T-cell (primary cell): ENCODE measurements at regions not wholly inside any gene's neighbourhood (a gene's known extent, or its start where the extent isn't known, plus 50 kb on each side); places are given as distances from the start of the nearest gene placed in this dataset.

Experiments used
- ATAC-seq, 4 experiments: fragments of 200-7000 bp in 3 of 4; fragments of 150-1000 bp in 1 of 4; cut with Tn5 transposase; replicated peaks in 1 of 4; 1 replicate in 3 of 4; 2 replicates in 1 of 4; pipeline ENCODE4 v1.10.0; 2021; ENCODE audit warnings: moderate library complexity in 3 of 4, mild to moderate bottlenecking in 2 of 4, moderate number of reproducible peaks in 1 of 4
- CTCF ChIA-PET, 2 donors: fragments of 300-600 bp; sonication (Branson Sonifier 250); formaldehyde crosslinking; loops; one replicate each; lab custom pipeline; 2022; ENCODE audit warnings: antibody characterized with exemption in 2 of 2; lab: Charles Lee
- POLR2A ChIA-PET, 2 donors: fragments of 300-600 bp; sonication (Branson Sonifier 250); formaldehyde crosslinking; loops; one replicate each; lab custom pipeline; 2022; ENCODE audit warnings: antibody characterized with exemption in 2 of 2; lab: Charles Lee
- DNase-seq, 35 experiments: peaks; one replicate each; pipeline versions ENCODE4 v3.0.0 to v3.0.0-alpha.2; 2013 to 2023
- H3K27ac ChIP-seq: one replicate; pipeline ENCODE4 v1.5.1; 2013; ENCODE audit warnings: low read length
- H3K27me3 ChIP-seq, 2 experiments: replicated peaks in 1 of 2; 1 replicate in 1 of 2; 2 replicates in 1 of 2; pipeline versions ENCODE4 v1.6.1 to v1.7.0; 2013; ENCODE audit warnings: low read length in 1 of 2, mixed read lengths in 1 of 2; ENCODE audit not compliant: control insufficient read depth in 2 of 2, insufficient read depth in 2 of 2; ENCODE audit errors: extremely low read depth in 1 of 2
- H3K36me3 ChIP-seq, 2 donors: 1 replicate in 1 of 2; 2 replicates in 1 of 2; pipeline versions ENCODE4 v1.6.1 to v1.7.0; 2013; ENCODE audit warnings: low read length in 1 of 2; ENCODE audit not compliant: control insufficient read depth in 2 of 2, insufficient read depth in 1 of 2; ENCODE audit errors: extremely low read depth in 1 of 2
- H3K4me1 ChIP-seq, 2 experiments: 1 replicate in 1 of 2; 2 replicates in 1 of 2; pipeline versions ENCODE4 v1.6.1 to v1.7.0; 2013; ENCODE audit warnings: low read length in 2 of 2, mixed read lengths in 1 of 2; ENCODE audit not compliant: insufficient read depth in 2 of 2, control insufficient read depth in 1 of 2; ENCODE audit errors: extremely low read depth in 1 of 2
- H3K4me3 ChIP-seq, 2 donors: 1 replicate in 1 of 2; 2 replicates in 1 of 2; pipeline versions ENCODE4 v1.5.1 to v1.7.0; 2013; ENCODE audit warnings: mild to moderate bottlenecking in 2 of 2, low read length in 1 of 2, moderate library complexity in 1 of 2; ENCODE audit not compliant: control insufficient read depth in 1 of 2; ENCODE audit errors: extremely low read depth in 1 of 2
- H3K9me3 ChIP-seq: 2 replicates; pipeline ENCODE4 v1.7.0; 2013
- H3K27ac Mint-ChIP-seq, 2 donors: one replicate each; pipeline ENCODE4 v1.8.0; 2020 to 2021; ENCODE audit warnings: mild to moderate bottlenecking in 2 of 2, mixed read lengths in 2 of 2
- H3K27me3 Mint-ChIP-seq, 2 donors: one replicate each; pipeline ENCODE4 v1.8.0; 2021 to 2022; ENCODE audit warnings: mixed read lengths in 2 of 2
- H3K36me3 Mint-ChIP-seq: one replicate; pipeline ENCODE4 v1.8.0; 2021; ENCODE audit warnings: mixed read lengths
- H3K4me1 Mint-ChIP-seq, 3 donors: one replicate each; pipeline ENCODE4 v1.8.0; 2020 to 2022; ENCODE audit warnings: mixed read lengths in 3 of 3, mild to moderate bottlenecking in 1 of 3
- H3K4me3 Mint-ChIP-seq, 3 donors: one replicate each; pipeline ENCODE4 v1.8.0; 2020 to 2022; ENCODE audit warnings: mild to moderate bottlenecking in 3 of 3, mixed read lengths in 3 of 3, moderate library complexity in 3 of 3
- H3K9me3 Mint-ChIP-seq, 3 donors: one replicate each; pipeline ENCODE4 v1.8.0; 2020 to 2022; ENCODE audit warnings: mixed read lengths in 3 of 3
- WGBS: methylation state at CpG from one replicate; pipeline ENCODE4 v1.1.5; 2013; ENCODE audit warnings: missing lambda C conversion rate; ENCODE audit not compliant: insufficient coverage; 5-methylcytosine and 5-hydroxymethylcytosine counted together

GRCh38 chr5:123753180-123753936, 241.4 kb downstream of the CSNK1G3 start:
- H3K9me3 ChIP-seq: no peaks in the 10 kb centered on the region
- no CpG with 5 or more reads among the region's 3 CpGs for WGBS
- Mint-ChIP-seq H3K27me3 (no peaks in the 10 kb centered on the region), H3K9me3 (no peaks in the 10 kb centered on the region), H3K4me1 (no peaks in the 10 kb centered on the region), H3K27ac (no peak overlapping the region), H3K36me3 (no peaks in the 10 kb centered on the region), H3K4me3 (no peak overlapping the region)
- no peaks in the 10 kb centered on the region for H3K4me1 ChIP-seq
- H3K4me3 ChIP-seq: no peak overlapping the region
- ChIA-PET POLR2A (no interaction called here), CTCF (no interaction called here)
- no peaks in the 10 kb centered on the region for H3K27me3 ChIP-seq
- no peak overlapping the region for H3K27ac ChIP-seq
- DNase-seq (no peak), ATAC-seq (no peak)
- H3K36me3 ChIP-seq: no peaks in the 10 kb centered on the region

- H3K27me3 ChIP-seq: no peaks in the 10 kb centered on the region
- Mint-ChIP-seq H3K4me1 (no peaks in the 10 kb centered on the region), H3K4me3 (no peak overlapping the region), H3K9me3 (no peaks in the 10 kb centered on the region), H3K27me3 (no peaks in the 10 kb centered on the region), H3K36me3 (no peaks in the 10 kb centered on the region), H3K27ac (no peak overlapping the region)
- no peak overlapping the region for H3K4me3 ChIP-seq
- no peaks in the 10 kb centered on the region for H3K4me1 ChIP-seq
- no peak for ATAC-seq
- WGBS: 83% methylated on average over 1 of the region's 5 CpGs
- DNase-seq: no peak
- no peak overlapping the region for H3K27ac ChIP-seq
- POLR2A ChIA-PET: no interaction called here
- CTCF ChIA-PET: no interaction called here
- H3K36me3 ChIP-seq: no peaks in the 10 kb centered on the region
- no peaks in the 10 kb centered on the region for H3K9me3 ChIP-seq
These were observed 240.7 kb downstream of the CSNK1G3 start for GRCh38 chr5:123752552-123753179.

- ATAC-seq: no peak
- Mint-ChIP-seq H3K27me3 (no peaks in the 10 kb centered on the region), H3K9me3 (no peaks in the 10 kb centered on the region), H3K4me1 (no peaks in the 10 kb centered on the region), H3K4me3 (no peak overlapping the region), H3K36me3 (no peaks in the 10 kb centered on the region), H3K27ac (no peak overlapping the region)
- Histone ChIP-seq H3K36me3 (no peaks in the 10 kb centered on the region), H3K27me3 (no peaks in the 10 kb centered on the region), H3K4me3 (no peak overlapping the region), H3K4me1 (no peaks in the 10 kb centered on the region), H3K9me3 (no peaks in the 10 kb centered on the region), H3K27ac (no peak overlapping the region)
- DNase-seq: no peak
- WGBS: no CpG with 5 or more reads among the region's 3 CpGs
- POLR2A ChIA-PET: no interaction called here
- CTCF ChIA-PET: no interaction called here
These were observed 239.7 kb downstream of the CSNK1G3 start for GRCh38 chr5:123751670-123752069.

- no peak for ATAC-seq
These were observed 236.3 kb downstream of the CSNK1G3 start for GRCh38 chr5:123748239-123748638.

GRCh38 chr5:123746683-123747360, 234.8 kb downstream of the CSNK1G3 start:
- H3K36me3 Mint-ChIP-seq: no peaks in the 10 kb centered on the region
- H3K4me3 Mint-ChIP-seq: no peak overlapping the region
- H3K9me3 ChIP-seq: no peaks in the 10 kb centered on the region
- H3K9me3 Mint-ChIP-seq: peaks cover 0 to 4% (median 0%) of the 10 kb centered on the region in 3 donors
- no CpG with 5 or more reads among the region's 3 CpGs for WGBS
- CTCF ChIA-PET: no interaction called here
- no peak for ATAC-seq
- no peaks in the 10 kb centered on the region for H3K4me1 ChIP-seq
- no peak for DNase-seq
- no peaks in the 10 kb centered on the region for H3K27me3 Mint-ChIP-seq
- no peak overlapping the region for H3K27ac Mint-ChIP-seq
- no peaks in the 10 kb centered on the region for H3K27me3 ChIP-seq
- H3K4me3 ChIP-seq: no peak overlapping the region
- no peaks in the 10 kb centered on the region for H3K4me1 Mint-ChIP-seq
- no peak overlapping the region for H3K27ac ChIP-seq
- POLR2A ChIA-PET: no interaction called here
- H3K36me3 ChIP-seq: no peaks in the 10 kb centered on the region

More at GRCh38 chr5:123748239-123748638, 236.3 kb downstream of the CSNK1G3 start:
- Mint-ChIP-seq H3K27me3 (no peaks in the 10 kb centered on the region), H3K36me3 (no peaks in the 10 kb centered on the region), H3K27ac (no peak overlapping the region), H3K4me1 (no peaks in the 10 kb centered on the region), H3K4me3 (no peak overlapping the region), H3K9me3 (no peaks in the 10 kb centered on the region)
- Histone ChIP-seq H3K36me3 (no peaks in the 10 kb centered on the region), H3K27me3 (no peaks in the 10 kb centered on the region), H3K4me3 (no peak overlapping the region), H3K9me3 (no peaks in the 10 kb centered on the region), H3K27ac (no peak overlapping the region), H3K4me1 (no peaks in the 10 kb centered on the region)
- DNase-seq: no peak
- ChIA-PET POLR2A (no interaction called here), CTCF (no interaction called here)
- no CpG with 5 or more reads among the region's 1 CpG for WGBS

- H3K27me3 Mint-ChIP-seq: no peaks in the 10 kb centered on the region
- no peak overlapping the region for H3K27ac ChIP-seq
- H3K4me1 Mint-ChIP-seq: no peaks in the 10 kb centered on the region
- no peak overlapping the region for H3K4me3 Mint-ChIP-seq
- no peaks in the 10 kb centered on the region for H3K4me1 ChIP-seq
- WGBS: no CpG with 5 or more reads among the region's 1 CpG
- H3K27me3 ChIP-seq: no peaks in the 10 kb centered on the region
- POLR2A ChIA-PET: no interaction called here
- peaks cover 0 to 4% (median 0%) of the 10 kb centered on the region in 3 donors for H3K9me3 Mint-ChIP-seq
- CTCF ChIA-PET: no interaction called here
- no peaks in the 10 kb centered on the region for H3K9me3 ChIP-seq
- no peaks in the 10 kb centered on the region for H3K36me3 Mint-ChIP-seq
- H3K4me3 ChIP-seq: no peak overlapping the region
- no peaks in the 10 kb centered on the region for H3K36me3 ChIP-seq
- no peak for DNase-seq
- no peak for ATAC-seq
- H3K27ac Mint-ChIP-seq: no peak overlapping the region
These were observed 232.1 kb downstream of the CSNK1G3 start for GRCh38 chr5:123743990-123744583.
